HEK293T (cell line): ENCODE measurements at regions not wholly inside any gene's neighbourhood (a gene's known extent, or its start where the extent isn't known, plus 50 kb on each side); places are given as distances from the start of the nearest gene placed in this dataset.
"Not testable (repeated sequence)": the region's sequence is repeated elsewhere in the genome, so short reads cannot be mapped to it uniquely, and the experiment has no call there.

Source experiments
- BHLHE40 ChIP-seq: fragments of 450-650 bp; IDR thresholded peaks from 2 replicates; pipeline ENCODE4 v1.6.1; 2016; ENCODE audit warnings: mild to moderate bottlenecking, moderate library complexity, borderline replicate concordance
- CTBP1 ChIP-seq: fragments of 450-650 bp; IDR thresholded peaks from 2 replicates; pipeline ENCODE4 v1.6.1; 2016; ENCODE audit warnings: borderline replicate concordance
- ELF4 ChIP-seq: fragments of 450-650 bp; IDR thresholded peaks from 2 replicates; pipeline ENCODE4 v1.6.1; 2017; ENCODE audit warnings: antibody characterized with exemption
- FOXA1 ChIP-seq: fragments of 450-650 bp; IDR thresholded peaks from 2 replicates; pipeline ENCODE4 v1.6.1; 2016; ENCODE audit warnings: mild to moderate bottlenecking
- FOXK2 ChIP-seq: fragments of 450-650 bp; IDR thresholded peaks from 2 replicates; pipeline ENCODE4 v1.6.1; 2016; ENCODE audit warnings: mild to moderate bottlenecking
- FOXM1 ChIP-seq: fragments of 450-650 bp; IDR thresholded peaks from 2 replicates; pipeline ENCODE4 v1.6.1; 2017; ENCODE audit warnings: mild to moderate bottlenecking, borderline replicate concordance
- HDGF ChIP-seq: fragments of 450-650 bp; IDR thresholded peaks from 2 replicates; pipeline ENCODE4 v1.6.1; 2017; ENCODE audit warnings: antibody characterized with exemption, borderline replicate concordance
- L3MBTL2 ChIP-seq: fragments of 450-650 bp; conservative IDR thresholded peaks from 2 replicates; pipeline ENCODE4 v1.6.1; 2016; ENCODE audit warnings: mild to moderate bottlenecking
- LEF1 ChIP-seq: fragments of 450-650 bp; IDR thresholded peaks from 2 replicates; pipeline ENCODE4 v1.6.1; 2017; ENCODE audit warnings: mild to moderate bottlenecking, borderline replicate concordance
- NFRKB ChIP-seq: fragments of 450-650 bp; IDR thresholded peaks from 2 replicates; pipeline ENCODE4 v1.6.1; 2016; ENCODE audit warnings: mild to moderate bottlenecking, moderate library complexity
- PKNOX1 ChIP-seq: fragments of 450-650 bp; IDR thresholded peaks from 2 replicates; pipeline ENCODE4 v1.6.1; 2016
- SP1 ChIP-seq: fragments of 450-650 bp; IDR thresholded peaks from 2 replicates; pipeline ENCODE4 v1.6.1; 2017
- SUZ12 ChIP-seq: fragments of 450-650 bp; IDR thresholded peaks from 2 replicates; pipeline ENCODE4 v1.6.1; 2016; ENCODE audit warnings: mild to moderate bottlenecking
- TARDBP ChIP-seq: fragments of 450-650 bp; IDR thresholded peaks from 2 replicates; pipeline ENCODE4 v1.6.1; 2016

GRCh38 chr9:65384066-65384465, 99.1 kb upstream of the FOXD4L5 start:
- not testable (repeated sequence) for TF ChIP-seq SP1, HDGF, BHLHE40, TARDBP, SUZ12, ELF4, PKNOX1, FOXA1, NFRKB, CTBP1, L3MBTL2, FOXM1, LEF1, FOXK2
